22Rv1 (cell line): ENCODE measurements at regions not wholly inside any gene's neighbourhood (a gene's known extent, or its start where the extent isn't known, plus 50 kb on each side); places are given as distances from the start of the nearest gene placed in this dataset.

Experiments used
- CTCF ChIP-seq: fragments of 450-650 bp; IDR thresholded peaks from 2 replicates; pipeline ENCODE4 v1.5.1; 2017; ENCODE audit warnings: mild to moderate bottlenecking
- ZFX ChIP-seq: fragments of 450-650 bp; IDR thresholded peaks from 2 replicates; pipeline ENCODE4 v1.6.1; 2017; ENCODE audit warnings: antibody characterized with exemption, borderline replicate concordance

DNA sequence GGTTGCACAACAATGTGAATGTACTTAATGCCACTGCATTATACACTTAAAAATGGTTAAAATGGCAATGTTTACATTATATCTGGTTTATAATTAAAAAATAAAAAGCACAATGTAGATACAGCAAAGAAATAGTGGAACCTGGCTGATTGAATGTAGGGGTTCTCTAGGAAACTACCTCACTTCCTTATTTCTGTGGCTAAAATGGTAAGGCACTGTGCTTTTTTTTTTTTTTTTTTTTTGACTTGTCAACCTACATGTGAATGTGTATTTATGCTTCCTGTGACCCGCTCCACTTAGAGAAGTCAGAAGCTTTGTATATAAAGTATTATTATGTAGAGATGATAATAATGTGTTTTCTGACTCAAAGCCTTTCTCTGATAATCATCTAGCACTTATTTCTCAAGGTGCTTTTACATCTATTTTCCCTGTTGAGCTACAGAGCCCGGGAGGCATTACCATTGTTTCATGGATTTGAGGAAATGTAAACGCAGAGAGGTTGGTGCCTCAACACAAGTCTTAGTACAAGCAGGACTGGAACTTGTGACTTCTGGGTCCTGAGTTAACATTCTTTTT is 55.0 kb downstream of the SOX4 start:
- no peak for TF ChIP-seq CTCF
- no peak for TF ChIP-seq ZFX
